Heart left ventricle (tissue), 13 donors: ENCODE measurements at regions not wholly inside any gene's neighbourhood (a gene's known extent, or its start where the extent isn't known, plus 50 kb on each side); places are given as distances from the start of the nearest gene placed in this dataset.

Source experiments
- POLR2A ChIP-seq, 2 donors: fragments of 450-650 bp; IDR thresholded peaks; one replicate each; pipeline ENCODE4 v1.6.1; 2017; ENCODE audit warnings: antibody characterized with exemption in 2 of 2, mild to moderate bottlenecking in 2 of 2, moderate library complexity in 2 of 2
- TF ChIP-seq, protein P1 (sequence below), 12 donors: fragments of 200-600 bp; sonication (generic) in 4 of 12; IDR thresholded peaks; one replicate each; pipeline versions ENCODE4 v1.5.0 to v1.8.0; 2018 to 2022; ENCODE audit warnings: antibody characterized with exemption in 12 of 12, mild to moderate bottlenecking in 5 of 12
- donor health status: ischemic (EF 13 %, LVEDD 7.1; RV severe dilation, severe dysfunction).
- donor health status: DM: no; HTN: yes; CAD: no.
- donor health status: DM: no; HTN: no; CAD: no.
- donor health status: ischemic (EF 25% LVEDD 6.9; RV normal size, moderate dysfunction).
- donor health status: ischemic (EF 25% LVEDD 5.7; RV mildly dilated, moderate dysfunction).
- donor health status: ischemic (EF 35%, LVEDD 5.7; RV mildly dilated, moderate dysfunction).
- donor health status: nonischemic (EF 11% LVEDD 7.7; RV severe dilation, severe dysfunction).
- donor health status: DM: yes; HTN: yes; CAD: no.
- donor health status: PGD.
- donor health status: ischemic (EF 29% LVEDD 5.4; RV normal size, mild dysfunction).
- donor health status: nonischemic (EF 23%, LVEDD 6.1; RV moderate dilation, normal function).

DNA sequence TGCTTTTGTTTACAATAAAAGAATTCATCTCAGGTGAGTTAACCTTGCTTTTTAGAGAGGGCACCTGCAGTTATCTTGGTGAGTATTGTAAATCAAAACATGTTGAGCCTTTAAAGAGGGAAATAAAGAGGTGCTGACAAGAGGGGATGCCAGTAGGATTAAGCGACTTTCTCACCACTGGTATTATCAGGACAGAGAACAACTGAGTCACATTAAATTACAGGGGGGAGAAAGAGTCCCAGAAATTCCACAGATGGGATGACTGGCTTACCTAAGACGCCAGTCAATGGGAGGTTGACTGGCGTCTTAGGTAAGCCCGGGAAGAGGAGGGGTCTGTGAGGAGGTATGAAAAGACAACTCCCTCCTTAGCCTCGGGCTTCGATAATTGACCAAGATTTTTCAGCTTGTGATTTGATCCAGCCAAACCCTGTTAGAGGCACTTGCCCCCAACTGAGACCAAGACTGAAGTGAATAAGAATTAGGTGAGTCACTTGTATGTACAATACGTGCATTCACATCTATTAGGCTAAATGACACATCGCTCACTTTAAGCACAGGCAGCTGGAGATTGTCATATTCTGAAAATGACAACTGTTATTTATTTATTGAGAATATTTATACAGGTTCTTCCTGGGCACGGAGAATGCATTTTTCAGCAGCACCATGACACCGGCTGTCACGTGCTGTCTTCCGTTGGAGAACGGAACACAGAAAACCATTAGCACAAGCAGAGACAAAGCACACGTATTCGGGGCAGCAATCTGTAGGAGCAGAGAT, 117.6 kb downstream of the SEM1 start:
- TF ChIP-seq, protein P1, sequence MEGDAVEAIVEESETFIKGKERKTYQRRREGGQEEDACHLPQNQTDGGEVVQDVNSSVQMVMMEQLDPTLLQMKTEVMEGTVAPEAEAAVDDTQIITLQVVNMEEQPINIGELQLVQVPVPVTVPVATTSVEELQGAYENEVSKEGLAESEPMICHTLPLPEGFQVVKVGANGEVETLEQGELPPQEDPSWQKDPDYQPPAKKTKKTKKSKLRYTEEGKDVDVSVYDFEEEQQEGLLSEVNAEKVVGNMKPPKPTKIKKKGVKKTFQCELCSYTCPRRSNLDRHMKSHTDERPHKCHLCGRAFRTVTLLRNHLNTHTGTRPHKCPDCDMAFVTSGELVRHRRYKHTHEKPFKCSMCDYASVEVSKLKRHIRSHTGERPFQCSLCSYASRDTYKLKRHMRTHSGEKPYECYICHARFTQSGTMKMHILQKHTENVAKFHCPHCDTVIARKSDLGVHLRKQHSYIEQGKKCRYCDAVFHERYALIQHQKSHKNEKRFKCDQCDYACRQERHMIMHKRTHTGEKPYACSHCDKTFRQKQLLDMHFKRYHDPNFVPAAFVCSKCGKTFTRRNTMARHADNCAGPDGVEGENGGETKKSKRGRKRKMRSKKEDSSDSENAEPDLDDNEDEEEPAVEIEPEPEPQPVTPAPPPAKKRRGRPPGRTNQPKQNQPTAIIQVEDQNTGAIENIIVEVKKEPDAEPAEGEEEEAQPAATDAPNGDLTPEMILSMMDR (IDR thresholded peaks at IDR 0.05), result no peak
- TF ChIP-seq POLR2A (IDR thresholded peaks at IDR 0.05), result no peak
